Glomerular endothelial cell (primary cell): ENCODE measurements at regions not wholly inside any gene's neighbourhood (a gene's known extent, or its start where the extent isn't known, plus 50 kb on each side); places are given as distances from the start of the nearest gene placed in this dataset.
"Not testable (repeated sequence)": the region's sequence is repeated elsewhere in the genome, so short reads cannot be mapped to it uniquely, and the experiment has no call there.

Source experiments
- DNase-seq: peaks from one replicate; pipeline ENCODE4 v3.0.0-alpha.2; 2011; ENCODE audit warnings: low read depth, low spot score; ENCODE audit errors: extremely low read depth

DNA sequence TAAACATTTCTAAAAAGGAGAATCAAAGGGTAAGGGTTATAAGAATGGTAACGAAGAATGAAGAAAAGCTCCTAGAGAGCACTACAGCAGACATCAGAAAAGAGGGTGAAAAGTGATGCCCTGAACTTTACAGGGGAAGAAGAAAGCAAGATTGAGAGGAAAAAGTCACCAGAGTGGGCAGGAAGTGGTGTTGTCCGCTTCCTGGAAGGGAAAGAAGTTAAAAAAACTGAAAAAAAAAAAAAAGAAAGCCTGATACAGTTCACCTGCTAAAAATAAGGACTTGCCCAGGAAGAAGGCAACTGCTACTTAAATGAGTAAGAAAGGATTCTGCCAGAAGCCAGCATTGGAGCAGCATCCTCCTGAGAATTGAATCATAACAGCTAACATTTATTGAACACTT, 330.1 kb upstream of the PHF14 start:
- no peak for DNase-seq

- DNase-seq = no peak
Measured at GRCh38 chr7:10644849-10645248, 328.8 kb upstream of the PHF14 start.

DNA sequence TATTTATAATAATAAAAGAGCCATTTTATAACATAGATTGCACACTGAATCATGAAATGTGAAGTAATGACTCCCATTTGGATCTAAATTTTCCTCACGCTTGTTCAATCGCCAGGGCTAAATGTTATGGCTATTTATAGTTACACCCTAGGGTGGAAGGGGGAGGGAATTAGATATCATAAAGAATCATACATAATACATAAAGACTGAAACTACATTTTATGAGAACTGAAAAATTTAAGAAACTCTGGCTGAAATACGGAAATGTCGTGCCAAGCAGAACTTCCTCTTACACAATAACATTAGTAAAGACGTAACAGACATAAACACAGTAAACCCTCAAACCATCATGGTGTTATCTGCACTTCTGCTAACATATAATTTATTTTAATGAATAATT, 327.5 kb upstream of the PHF14 start:
- no peak for DNase-seq

DNA sequence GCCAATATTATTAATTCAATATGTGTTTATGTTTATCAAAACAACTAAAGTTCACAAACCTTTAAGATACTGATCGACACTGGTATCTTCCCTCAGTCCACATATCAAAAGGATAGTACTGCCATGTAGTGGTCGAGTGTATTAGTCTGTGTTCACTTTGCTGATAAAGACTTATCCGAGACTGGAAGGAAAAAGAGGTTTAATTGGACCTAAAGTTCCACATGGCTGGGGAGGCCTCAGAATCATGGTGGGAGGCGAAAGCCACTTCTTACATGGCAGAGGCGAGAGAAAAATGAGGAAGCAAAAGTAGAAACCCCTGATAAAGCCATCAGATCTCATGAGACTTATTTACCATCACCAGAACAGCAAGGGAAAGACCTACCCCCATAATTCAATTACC, 325.4 kb upstream of the PHF14 start:
- DNase-seq = no peak

- not testable (repeated sequence) for DNase-seq
Measured at GRCh38 chr7:10649120-10649519, 324.6 kb upstream of the PHF14 start.

GRCh38 chr7:10655031-10655430, 318.6 kb upstream of the PHF14 start:
- DNase-seq = no peak

- DNase-seq = no peak
Measured at GRCh38 chr7:10657201-10657600, 316.5 kb upstream of the PHF14 start.

DNA sequence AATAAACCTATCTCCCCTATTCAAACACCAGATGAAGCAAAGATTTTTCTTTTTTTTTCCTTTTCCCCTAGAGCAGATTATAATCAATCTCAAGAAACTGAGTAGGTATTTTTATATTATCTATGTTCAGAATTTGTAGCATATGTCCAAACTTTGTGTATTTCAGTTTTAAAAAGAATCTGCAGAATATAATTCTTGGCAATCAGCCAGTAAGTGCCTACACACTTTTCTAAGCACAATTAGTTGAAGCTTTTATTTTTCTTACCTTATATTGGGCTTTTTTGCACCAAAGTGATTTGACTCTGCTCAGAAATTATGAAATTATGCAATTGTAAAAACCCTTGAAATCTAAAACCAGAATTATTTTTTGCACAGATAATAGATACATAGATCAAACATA, 315.8 kb upstream of the PHF14 start:
- no peak for DNase-seq

GRCh38 chr7:10662491-10662890, 311.2 kb upstream of the PHF14 start:
- no peak for DNase-seq

GRCh38 chr7:10662982-10663884, 310.4 kb upstream of the PHF14 start:
- no peak for DNase-seq

GRCh38 chr7:10672186-10672585, 301.5 kb upstream of the PHF14 start:
- no peak for DNase-seq

GRCh38 chr7:10677211-10677610, 296.5 kb upstream of the PHF14 start:
- DNase-seq = no peak

GRCh38 chr7:10677668-10678232, 295.9 kb upstream of the PHF14 start:
- DNase-seq = no peak

DNA sequence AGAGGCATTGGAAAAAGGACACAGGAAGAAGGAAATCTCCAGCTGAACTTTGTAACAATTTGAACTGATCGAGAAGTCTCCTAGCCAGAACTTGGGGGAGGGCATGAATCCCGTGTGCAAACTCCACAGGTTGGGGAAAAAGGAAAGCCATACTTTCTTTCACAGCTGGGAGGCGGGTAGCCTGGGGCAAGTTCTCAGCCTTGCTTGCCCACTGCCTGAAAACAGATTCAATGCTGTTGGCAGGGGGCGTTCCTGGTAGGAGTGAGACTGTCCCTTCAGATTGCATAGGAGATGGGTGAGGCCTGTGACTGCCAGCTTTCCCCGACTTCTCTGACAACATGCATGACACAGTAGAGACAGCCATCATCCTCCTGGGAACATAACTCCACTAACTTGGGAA, 289.1 kb upstream of the PHF14 start:
- no peak for DNase-seq

DNA sequence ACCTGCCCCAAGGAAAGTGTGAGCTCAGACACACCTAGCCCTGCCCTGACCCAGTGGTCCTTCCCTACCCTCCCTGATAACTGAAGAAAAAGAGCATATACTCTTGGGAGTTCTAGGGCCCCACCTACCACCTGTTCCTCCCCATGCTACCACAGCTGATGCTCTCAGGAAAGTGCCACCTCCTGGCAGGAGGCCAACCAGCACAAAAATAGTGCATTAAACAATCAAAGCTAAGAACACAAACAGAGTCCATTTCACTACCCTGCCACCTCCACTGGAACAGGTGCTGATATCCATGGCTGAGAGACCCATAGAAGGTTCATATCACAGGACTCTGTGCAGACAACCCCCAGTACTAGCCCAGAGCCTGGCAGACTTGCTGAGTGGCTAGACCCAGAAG, 288.6 kb upstream of the PHF14 start:
- DNase-seq = no peak

DNA sequence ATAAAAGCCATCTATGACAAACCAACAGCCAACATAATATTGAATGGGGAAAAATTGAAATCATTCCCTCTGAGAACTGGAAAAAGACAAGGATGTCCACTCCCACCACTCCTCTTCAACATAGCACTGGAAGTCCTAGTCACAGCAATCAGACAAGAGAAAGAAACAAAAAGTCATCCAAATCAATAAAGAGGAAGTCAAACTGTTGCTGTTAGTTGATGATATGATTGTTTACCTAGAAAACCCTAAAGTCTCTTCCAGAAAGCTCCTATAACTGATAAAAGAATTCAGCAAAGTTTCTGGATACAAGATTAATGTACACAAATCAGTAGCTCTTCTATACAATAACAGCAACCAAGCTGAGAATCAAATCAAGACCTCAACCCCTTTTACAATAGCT, 285.1 kb upstream of the PHF14 start:
- DNase-seq = no peak

DNA sequence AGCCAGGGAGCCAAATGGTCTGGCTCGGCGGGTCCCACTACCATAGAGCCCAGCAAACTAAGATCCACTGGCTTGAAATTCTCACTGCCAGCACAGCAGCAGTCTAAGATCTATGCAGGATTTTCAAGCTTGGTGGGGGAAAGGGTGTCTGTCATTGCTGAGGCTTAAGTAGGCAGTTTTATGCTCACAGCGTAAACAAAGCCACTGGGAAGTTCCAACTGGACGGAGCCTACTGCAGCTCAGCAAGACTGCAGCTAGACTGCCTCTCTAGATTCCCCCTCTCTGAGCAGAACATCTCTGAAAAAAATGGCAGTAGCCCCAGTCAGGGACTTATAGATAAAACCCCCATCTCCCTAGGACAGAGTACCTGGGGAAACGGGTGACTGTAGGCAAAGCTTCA, 277.6 kb upstream of the PHF14 start:
- DNase-seq = no peak

- no peak for DNase-seq
Measured at GRCh38 chr7:10703059-10703458, 270.6 kb upstream of the PHF14 start.

GRCh38 chr7:10703981-10704380, 269.7 kb upstream of the PHF14 start:
- DNase-seq = no peak

DNA sequence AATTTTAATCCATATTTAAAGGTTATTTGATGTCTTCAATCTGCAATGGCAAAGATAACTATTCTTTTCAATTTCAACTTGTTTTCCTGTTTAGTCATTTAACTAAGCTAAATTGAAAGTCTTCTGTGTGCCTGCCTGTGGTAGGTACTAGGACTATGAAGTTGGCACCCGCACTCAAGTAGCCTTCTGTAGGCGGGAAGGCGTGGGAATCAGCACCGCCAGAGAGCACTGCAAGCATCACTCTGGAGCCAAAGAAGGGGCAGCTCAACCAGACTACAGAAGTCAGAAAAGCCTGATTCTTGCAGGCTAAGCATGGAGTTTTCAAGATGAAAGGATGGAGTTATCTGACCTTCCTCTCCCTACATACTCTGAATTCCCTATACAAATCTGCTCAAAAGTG, 269.0 kb upstream of the PHF14 start:
- no peak for DNase-seq

DNA sequence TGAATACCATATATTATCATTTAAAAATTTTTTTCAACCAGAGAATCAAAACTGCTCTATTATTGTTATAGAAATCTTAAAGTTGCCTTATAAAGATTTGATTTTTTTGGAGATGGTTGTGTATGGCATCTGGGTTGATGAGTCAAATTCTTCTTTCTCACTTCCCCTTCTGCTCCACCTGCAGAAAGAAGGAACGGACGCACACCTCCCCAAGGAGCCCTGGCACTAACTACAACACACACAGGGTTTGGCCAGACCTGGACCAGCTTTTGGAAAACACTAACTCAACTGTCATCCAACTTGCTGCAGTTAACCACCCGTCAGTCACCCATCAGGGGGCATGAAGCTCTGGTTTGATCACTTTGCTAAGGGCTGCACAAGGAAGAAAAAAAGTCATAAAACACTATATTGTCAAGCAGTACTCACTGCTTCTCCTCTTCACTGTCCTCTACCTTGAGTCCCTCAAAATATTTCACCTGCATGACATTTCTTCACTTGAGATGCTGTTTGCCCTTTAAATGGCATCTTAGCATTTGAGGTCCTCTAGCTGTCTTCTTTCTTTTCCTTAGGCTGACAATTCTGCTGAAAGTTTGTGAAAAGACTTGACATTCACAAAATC, 266.7 kb upstream of the PHF14 start:
- no peak for DNase-seq

DNA sequence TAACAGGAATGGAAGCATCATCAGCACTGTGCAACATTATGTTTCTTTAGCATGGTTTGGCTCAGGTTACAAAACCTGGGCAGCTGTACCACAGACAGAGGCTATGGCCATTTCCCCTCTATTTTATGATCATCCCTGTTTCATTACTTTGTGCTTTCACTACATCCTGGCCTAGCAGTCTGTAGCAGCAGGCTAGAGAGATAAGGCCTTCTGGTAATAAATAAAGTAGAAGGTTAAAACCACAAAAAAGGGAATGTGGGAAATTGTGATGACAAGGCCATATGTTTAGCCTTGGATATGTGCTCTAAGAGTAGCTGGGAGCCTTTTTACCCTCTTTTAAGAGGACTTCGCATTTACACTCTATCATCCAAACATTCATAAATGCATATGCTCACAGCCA, 266.2 kb upstream of the PHF14 start:
- no peak for DNase-seq
